NK-92 treated with Interleukin-12 subunit alpha and Interleukin-12 subunit beta, amount 100 ng/mL, for 24 hours (cell line): ENCODE measurements at regions not wholly inside any gene's neighbourhood (a gene's known extent, or its start where the extent isn't known, plus 50 kb on each side); places are given as distances from the start of the nearest gene placed in this dataset.
"Not testable (repeated sequence)": the region's sequence is repeated elsewhere in the genome, so short reads cannot be mapped to it uniquely, and the experiment has no call there.

ENCODE experiments used
- DNase-seq: peaks from one replicate; lab custom pipeline; 2025; lab: John Stamatoyannopoulos, UW

GRCh38 chr7:118801366-118801765 is 576.9 kb downstream of the ANKRD7 start:
- no peak for DNase-seq

- no peak for DNase-seq
Measured at GRCh38 chr7:118802726-118803125, 578.2 kb downstream of the ANKRD7 start.

- no peak for DNase-seq
Measured at GRCh38 chr7:118826246-118826645, 601.7 kb downstream of the ANKRD7 start.

GRCh38 chr7:118836933-118837332 is 612.4 kb downstream of the ANKRD7 start:
- no peak for DNase-seq

- no peak for DNase-seq
Measured at GRCh38 chr7:118839515-118839914, 615.0 kb downstream of the ANKRD7 start.

- DNase-seq = no peak
Measured at GRCh38 chr7:118843456-118843855, 619.0 kb downstream of the ANKRD7 start.

GRCh38 chr7:118844748-118845147 is 620.2 kb downstream of the ANKRD7 start:
- no peak for DNase-seq

- no peak for DNase-seq
Measured at GRCh38 chr7:118845791-118846190, 621.3 kb downstream of the ANKRD7 start.

GRCh38 chr7:118846977-118847376 is 622.5 kb downstream of the ANKRD7 start:
- no peak for DNase-seq

GRCh38 chr7:118855290-118855689 is 630.8 kb downstream of the ANKRD7 start:
- no peak for DNase-seq

GRCh38 chr7:118858651-118859149 is 634.2 kb downstream of the ANKRD7 start:
- DNase-seq = no peak

GRCh38 chr7:118861581-118861980 is 637.1 kb downstream of the ANKRD7 start:
- DNase-seq = no peak

- no peak for DNase-seq
Measured at GRCh38 chr7:118862740-118863139, 638.2 kb downstream of the ANKRD7 start.

GRCh38 chr7:118863966-118864365 is 639.5 kb downstream of the ANKRD7 start:
- no peak for DNase-seq

GRCh38 chr7:118867860-118868259 is 643.4 kb downstream of the ANKRD7 start:
- DNase-seq = no peak

GRCh38 chr7:118869141-118869540 is 644.6 kb downstream of the ANKRD7 start:
- not testable (repeated sequence) for DNase-seq

GRCh38 chr7:118870187-118870586 is 645.7 kb downstream of the ANKRD7 start:
- no peak for DNase-seq

- DNase-seq = no peak
Measured at GRCh38 chr7:118872568-118872967, 648.1 kb downstream of the ANKRD7 start.

GRCh38 chr7:118877187-118877586 is 652.7 kb downstream of the ANKRD7 start:
- no peak for DNase-seq

GRCh38 chr7:118878336-118878735 is 653.8 kb downstream of the ANKRD7 start:
- no peak for DNase-seq

GRCh38 chr7:118898284-118898683 is 673.8 kb downstream of the ANKRD7 start:
- no peak for DNase-seq

- DNase-seq = no peak
Measured at GRCh38 chr7:118902600-118902999, 678.1 kb downstream of the ANKRD7 start.

- no peak for DNase-seq
Measured at GRCh38 chr7:118907911-118908527, 683.5 kb downstream of the ANKRD7 start.

- not testable (repeated sequence) for DNase-seq
Measured at GRCh38 chr7:118916120-118916519, 691.6 kb downstream of the ANKRD7 start.
